GM06990 (cell line): ENCODE measurements at regions not wholly inside any gene's neighbourhood (a gene's known extent, or its start where the extent isn't known, plus 50 kb on each side); places are given as distances from the start of the nearest gene placed in this dataset.

Experiments
- DNase-seq: peaks from one replicate; pipeline ENCODE4 v3.0.0-alpha.2; 2011; ENCODE audit not compliant: insufficient read length; ENCODE audit errors: extremely low read depth
- H3K27me3 ChIP-seq: replicated peaks from 2 replicates; pipeline ENCODE4 v1.6.0; 2011; ENCODE audit warnings: low read length; ENCODE audit not compliant: control insufficient read depth, insufficient read depth
- H3K36me3 ChIP-seq: 2 replicates; pipeline ENCODE4 v1.5.1; 2011; ENCODE audit warnings: low read length; ENCODE audit not compliant: control insufficient read depth, insufficient read depth
- H3K4me3 ChIP-seq: replicated peaks from 2 replicates; pipeline ENCODE4 v1.5.1; 2011; ENCODE audit warnings: low read depth, mild to moderate bottlenecking, control low read depth, low read length
- TF ChIP-seq, protein P1 (sequence below): IDR thresholded peaks from 2 replicates; pipeline ENCODE4 v1.5.1; 2011; ENCODE audit warnings: low read length, control low read depth, mild to moderate bottlenecking, inconsistent platforms; ENCODE audit not compliant: insufficient read depth, poor library complexity, severe bottlenecking

DNA sequence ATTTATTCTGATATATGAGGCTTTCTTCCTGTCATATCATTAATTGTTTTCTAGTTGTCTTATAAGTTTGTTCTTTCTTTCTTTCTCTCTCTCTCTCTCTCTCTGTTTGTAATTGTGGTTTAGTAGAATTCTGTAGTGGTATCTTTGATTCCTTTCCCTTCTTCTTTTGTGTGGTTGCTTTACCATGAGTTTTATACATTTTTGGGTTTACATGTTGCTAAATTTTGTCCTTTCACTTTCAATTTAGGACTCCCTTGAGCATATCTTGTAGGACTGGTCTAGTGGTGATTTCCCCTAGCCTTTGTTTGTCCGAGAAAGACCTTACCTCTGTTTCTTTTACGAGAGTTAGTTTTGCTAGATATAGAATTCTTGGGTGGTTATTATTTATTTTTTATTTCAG is 162.3 kb upstream of the CHRM3 start:
- no peaks in the 10 kb centered on the region for H3K27me3 ChIP-seq
- DNase-seq: no peak

DNA sequence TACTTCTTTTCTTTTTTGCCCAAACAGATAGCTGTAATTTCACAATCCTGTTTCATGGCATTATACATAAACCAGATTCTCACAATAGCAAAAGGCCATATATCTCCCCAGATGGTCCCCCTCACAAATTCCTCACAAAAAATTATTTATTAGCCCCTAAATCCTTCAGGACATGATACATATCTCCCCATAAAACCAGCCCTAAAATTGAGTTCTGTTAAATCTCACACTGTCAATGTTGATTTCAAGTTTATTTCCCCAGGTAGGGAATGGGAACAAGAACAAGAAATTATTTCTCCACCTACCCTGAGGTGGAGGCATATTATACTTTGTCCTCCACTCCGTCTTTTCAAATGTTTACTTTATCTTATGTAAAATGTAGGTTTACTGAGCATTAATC is 163.4 kb upstream of the CHRM3 start:
- H3K27me3 ChIP-seq: no peaks in the 10 kb centered on the region
- no peak for DNase-seq
- H3K36me3 ChIP-seq: no peaks in the 10 kb centered on the region
- TF ChIP-seq, protein P1, sequence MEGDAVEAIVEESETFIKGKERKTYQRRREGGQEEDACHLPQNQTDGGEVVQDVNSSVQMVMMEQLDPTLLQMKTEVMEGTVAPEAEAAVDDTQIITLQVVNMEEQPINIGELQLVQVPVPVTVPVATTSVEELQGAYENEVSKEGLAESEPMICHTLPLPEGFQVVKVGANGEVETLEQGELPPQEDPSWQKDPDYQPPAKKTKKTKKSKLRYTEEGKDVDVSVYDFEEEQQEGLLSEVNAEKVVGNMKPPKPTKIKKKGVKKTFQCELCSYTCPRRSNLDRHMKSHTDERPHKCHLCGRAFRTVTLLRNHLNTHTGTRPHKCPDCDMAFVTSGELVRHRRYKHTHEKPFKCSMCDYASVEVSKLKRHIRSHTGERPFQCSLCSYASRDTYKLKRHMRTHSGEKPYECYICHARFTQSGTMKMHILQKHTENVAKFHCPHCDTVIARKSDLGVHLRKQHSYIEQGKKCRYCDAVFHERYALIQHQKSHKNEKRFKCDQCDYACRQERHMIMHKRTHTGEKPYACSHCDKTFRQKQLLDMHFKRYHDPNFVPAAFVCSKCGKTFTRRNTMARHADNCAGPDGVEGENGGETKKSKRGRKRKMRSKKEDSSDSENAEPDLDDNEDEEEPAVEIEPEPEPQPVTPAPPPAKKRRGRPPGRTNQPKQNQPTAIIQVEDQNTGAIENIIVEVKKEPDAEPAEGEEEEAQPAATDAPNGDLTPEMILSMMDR: no peak
- no peak overlapping the region for H3K4me3 ChIP-seq

More for the DNA sequence above, 162.3 kb upstream of the CHRM3 start:
- TF ChIP-seq, protein P1: no peak
- Histone ChIP-seq H3K36me3 (no peaks in the 10 kb centered on the region), H3K4me3 (no peak overlapping the region)

- TF ChIP-seq, protein P1: no peak
- Histone ChIP-seq H3K27me3 (no peaks in the 10 kb centered on the region), H3K4me3 (no peak overlapping the region), H3K36me3 (no peaks in the 10 kb centered on the region)
- DNase-seq: no peak
Measured at GRCh38 chr1:239221656-239222055, 164.7 kb upstream of the CHRM3 start.

GRCh38 chr1:239219679-239220078 is 166.7 kb upstream of the CHRM3 start:
- DNase-seq: no peak
- no peaks in the 10 kb centered on the region for H3K27me3 ChIP-seq
- H3K4me3 ChIP-seq: no peak overlapping the region
- H3K36me3 ChIP-seq: no peaks in the 10 kb centered on the region
- TF ChIP-seq, protein P1: no peak

DNA sequence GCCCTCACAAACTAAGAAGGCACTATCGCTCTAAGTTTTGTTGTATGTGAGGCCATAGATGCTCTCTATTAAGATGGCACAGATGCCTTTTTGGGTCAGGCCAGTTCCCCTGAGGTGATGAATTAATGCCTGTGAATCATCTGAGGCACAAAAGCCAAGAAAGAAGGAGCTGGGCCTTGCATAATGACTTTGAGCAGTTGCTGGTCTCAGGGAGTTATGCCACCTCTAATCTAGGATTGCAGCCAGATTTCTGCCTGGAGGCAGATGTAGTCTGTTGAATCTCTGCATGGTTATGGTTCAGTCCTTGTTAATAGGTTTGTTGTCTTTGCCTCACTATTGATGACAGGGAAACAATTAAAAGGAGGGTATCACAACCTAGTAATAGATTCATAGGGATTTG is 168.1 kb upstream of the CHRM3 start:
- DNase-seq: no peak
- Histone ChIP-seq H3K27me3 (no peaks in the 10 kb centered on the region), H3K36me3 (no peaks in the 10 kb centered on the region), H3K4me3 (no peak overlapping the region)
- TF ChIP-seq, protein P1: no peak

GRCh38 chr1:239212811-239213220 is 173.6 kb upstream of the CHRM3 start:
- Histone ChIP-seq H3K27me3 (no peaks in the 10 kb centered on the region), H3K36me3 (no peaks in the 10 kb centered on the region), H3K4me3 (no peak overlapping the region)
- no peak for DNase-seq
- TF ChIP-seq, protein P1: no peak
